HCT116 (cell line): ENCODE measurements at regions not wholly inside any gene's neighbourhood (a gene's known extent, or its start where the extent isn't known, plus 50 kb on each side); places are given as distances from the start of the nearest gene placed in this dataset.

Experiments used
- ATAC-seq: fragments of 200-7000 bp; cut with Tn5 transposase; 2 replicates; pipeline ENCODE4 v1.9.1; 2020; ENCODE audit warnings: mild to moderate bottlenecking, moderate library complexity
- BruUV-seq: library from RNA; stranded (reverse); fragments of 400-500 nt; replicated peaks from 2 replicates; lab custom pipeline; 2021; lab: Mats Ljungman, UMichigan
- CTCF ChIA-PET: fragments of 300-600 bp; sonication (Branson Sonifier 250); formaldehyde crosslinking; loops from one replicate; lab custom pipeline; 2021; ENCODE audit warnings: antibody characterized with exemption; lab: Charles Lee
- POLR2A ChIA-PET: fragments of 300-600, 350-600 bp; sonication (Branson Sonifier 250); formaldehyde crosslinking; loops from one replicate; lab custom pipeline; 2021; ENCODE audit warnings: antibody characterized with exemption; lab: Charles Lee
- RAD21 ChIA-PET, 2 experiments: fragments of 300-600 bp; sonication (Branson Sonifier 250); formaldehyde crosslinking; loops; one replicate each; lab custom pipeline; 2023; ENCODE audit warnings: low total read pairs in 2 of 2; ENCODE audit not compliant: uncharacterized antibody in 2 of 2, unreplicated experiment in 2 of 2, low non-redundant PET in 1 of 2; lab: Charles Lee
- DNase-seq: peaks from one replicate; pipeline ENCODE4 v3.0.0-alpha.2; 2010; ENCODE audit warnings: low read depth, low spot score
- H2AFZ ChIP-seq: fragments of 200-600 bp; shearing (Covaris generic), sonication (generic); 2 replicates; pipeline ENCODE4 v1.6.1; 2017; ENCODE audit warnings: low read depth, mixed run types, mixed read lengths, antibody characterized with exemption, low read length; ENCODE audit not compliant: poor library complexity, severe bottlenecking
- H3K27ac ChIP-seq: 2 replicates; pipeline ENCODE4 v1.5.1; 2012; ENCODE audit warnings: low read depth, low read length
- H3K27me3 ChIP-seq: fragments of 200-600 bp; sonication (generic); 2 replicates; pipeline ENCODE4 v1.6.1; 2016; ENCODE audit warnings: mixed run types, low read length, mixed read lengths; ENCODE audit not compliant: insufficient read depth
- H3K36me3 ChIP-seq, 2 experiments: fragments of 200-500 bp in 1 of 2; fragments of 200-600 bp in 1 of 2; sonication (Bioruptor generic) in 1 of 2; sonication (generic) in 1 of 2; 2 replicates each; pipeline versions ENCODE4 v1.5.1 to v1.6.1; 2014 to 2016; ENCODE audit warnings: low read length in 2 of 2, inconsistent platforms in 1 of 2, mixed read lengths in 1 of 2, mixed run types in 1 of 2; ENCODE audit not compliant: insufficient read depth in 2 of 2, control insufficient read depth in 1 of 2
- H3K4me1 ChIP-seq, 2 experiments: fragments of 200-600 bp in 1 of 2; sonication (generic) in 1 of 2; 2 replicates each; pipeline versions ENCODE4 v1.5.1 to v1.6.1; 2012 to 2017; ENCODE audit warnings: low read length in 2 of 2, inconsistent platforms in 1 of 2, mild to moderate bottlenecking in 1 of 2, mixed read lengths in 1 of 2, mixed run types in 1 of 2, moderate library complexity in 1 of 2; ENCODE audit not compliant: insufficient read depth in 2 of 2, control insufficient read depth in 1 of 2
- H3K4me2 ChIP-seq: fragments of 200-600 bp; sonication (generic); 2 replicates; pipeline ENCODE4 v1.6.1; 2017; ENCODE audit warnings: mixed run types, low read length, mixed read lengths
- H3K4me3 ChIP-seq, 2 experiments: fragments of 200-600 bp in 1 of 2; sonication (generic) in 1 of 2; replicated peaks in 1 of 2; 2 replicates each; pipeline ENCODE4 v1.5.1; 2011 to 2016; ENCODE audit warnings: low read length in 2 of 2, control low read depth in 1 of 2, low read depth in 1 of 2, mild to moderate bottlenecking in 1 of 2, mixed read lengths in 1 of 2, mixed run types in 1 of 2
- H3K79me2 ChIP-seq: fragments of 200-600 bp; sonication (generic); 2 replicates; pipeline ENCODE4 v1.6.1; 2017; ENCODE audit warnings: mild to moderate bottlenecking, mixed run types, low read length, moderate library complexity, mixed read lengths; ENCODE audit not compliant: insufficient read depth
- H3K9ac ChIP-seq: fragments of 200-600 bp; sonication (generic); 2 replicates; pipeline ENCODE4 v1.6.1; 2016; ENCODE audit warnings: low read length, mixed read lengths
- H3K9me2 ChIP-seq: fragments of 200-600 bp; sonication (generic), shearing (Covaris generic); 2 replicates; pipeline ENCODE4 v1.6.1; 2017; ENCODE audit warnings: mixed run types, mild to moderate bottlenecking, moderate library complexity; ENCODE audit not compliant: insufficient read depth
- H3K9me3 ChIP-seq, 2 experiments: fragments of 200-500 bp in 1 of 2; fragments of 200-600 bp in 1 of 2; sonication (Bioruptor generic) in 1 of 2; sonication (generic) in 1 of 2; 2 replicates each; pipeline ENCODE4 v1.6.1; 2014 to 2017; ENCODE audit warnings: low read length in 2 of 2, mixed read lengths in 2 of 2, inconsistent platforms in 1 of 2, low read depth in 1 of 2, mild to moderate bottlenecking in 1 of 2, mixed run types in 1 of 2, moderate library complexity in 1 of 2; ENCODE audit not compliant: control insufficient read depth in 1 of 2, insufficient read depth in 1 of 2
- H4K20me1 ChIP-seq: fragments of 200-600 bp; sonication (generic), shearing (Covaris generic); 2 replicates; pipeline ENCODE4 v1.6.1; 2017; ENCODE audit warnings: mixed run types, mild to moderate bottlenecking, moderate library complexity; ENCODE audit not compliant: insufficient read depth
- EZH2phosphoT487 ChIP-seq: fragments of 200-600 bp; IDR thresholded peaks from 2 replicates; pipeline ENCODE4 v1.6.1; 2018; ENCODE audit warnings: antibody characterized with exemption, borderline replicate concordance
- JUND ChIP-seq: IDR thresholded peaks from 2 replicates; pipeline ENCODE4 v1.6.1; 2012
- RAD21 ChIP-seq: IDR thresholded peaks from 2 replicates; pipeline ENCODE4 v1.6.1; 2012; ENCODE audit warnings: low read depth, mild to moderate bottlenecking
- REST ChIP-seq: IDR thresholded peaks from 2 replicates; pipeline ENCODE4 v1.6.1; 2012; ENCODE audit warnings: low read depth
- SIN3A ChIP-seq: IDR thresholded peaks from 2 replicates; pipeline ENCODE4 v1.6.1; 2012; ENCODE audit warnings: low read depth
- SRF ChIP-seq: IDR thresholded peaks from 2 replicates; pipeline ENCODE4 v1.6.1; 2012; ENCODE audit warnings: low read depth
- TCF7L2 ChIP-seq: IDR thresholded peaks from 2 replicates; pipeline ENCODE4 v1.7.0; 2011; ENCODE audit warnings: borderline replicate concordance, inconsistent platforms; ENCODE audit not compliant: insufficient read depth, insufficient read length; ENCODE audit errors: extremely low read depth
- YY1 ChIP-seq: IDR thresholded peaks from 2 replicates; pipeline ENCODE4 v1.6.1; 2011; ENCODE audit warnings: low read length, low read depth, moderate library complexity, mild to moderate bottlenecking; ENCODE audit not compliant: insufficient replicate concordance; ENCODE audit errors: extremely low read depth
- ZFX ChIP-seq: fragments of 450-650 bp; IDR thresholded peaks from 2 replicates; pipeline ENCODE4 v1.6.1; 2017
- intact Hi-C: fragments of 100-400 bp; cut with micrococcal nuclease; formaldehyde crosslinking; loops from 2 replicates; pipeline ENCODE4 v1.10.0; 2022
- TF ChIP-seq, protein P1 (sequence below), 3 experiments: fragments of 200-600 bp in 1 of 3; sonication (generic) in 1 of 3; IDR thresholded peaks in 2 of 3; conservative IDR thresholded peaks in 1 of 3; 2 replicates each; pipeline ENCODE4 v1.5.1; 2012 to 2017; ENCODE audit warnings: low read depth in 2 of 3, low read length in 2 of 3, antibody characterized with exemption in 1 of 3, borderline replicate concordance in 1 of 3, control low read depth in 1 of 3, mild to moderate bottlenecking in 1 of 3, mixed read lengths in 1 of 3, mixed run types in 1 of 3, moderate library complexity in 1 of 3; ENCODE audit not compliant: insufficient read depth in 1 of 3
- TF ChIP-seq, protein P2 (sequence below): IDR thresholded peaks from 2 replicates; pipeline ENCODE4 v1.6.1; 2011; ENCODE audit warnings: mild to moderate bottlenecking, low read length, moderate library complexity; ENCODE audit not compliant: insufficient replicate concordance; ENCODE audit errors: extremely low read depth
- TF ChIP-seq, protein P3 (sequence below): IDR thresholded peaks from 2 replicates; pipeline ENCODE4 v1.6.1; 2012

DNA sequence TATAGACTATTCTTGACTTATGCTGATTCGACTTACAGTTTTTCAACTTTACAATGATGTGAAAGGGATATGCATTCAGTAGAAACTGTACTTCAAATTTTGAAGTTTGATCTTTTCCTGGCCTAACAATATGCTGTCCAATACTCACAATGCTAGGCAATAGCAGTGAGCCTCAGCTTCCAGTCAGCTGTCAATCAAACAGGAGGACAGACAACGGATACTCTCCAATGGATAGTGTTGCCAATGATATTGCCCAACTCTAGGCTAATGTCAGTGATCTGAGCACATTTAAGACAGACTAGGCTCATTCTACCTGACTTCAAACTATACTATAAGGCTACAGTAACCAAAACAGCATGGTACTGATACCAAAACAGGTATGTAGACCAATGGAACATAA, 55.0 kb upstream of the ZNF280D start:
- H3K4me1 ChIP-seq = no peaks in the 10 kb centered on the region
- no TSS peak for BruUV-seq
- H4K20me1 ChIP-seq = no peaks in the 10 kb centered on the region
- no peak for DNase-seq
- no peak for TF ChIP-seq RAD21
- TF ChIP-seq, protein P1, sequence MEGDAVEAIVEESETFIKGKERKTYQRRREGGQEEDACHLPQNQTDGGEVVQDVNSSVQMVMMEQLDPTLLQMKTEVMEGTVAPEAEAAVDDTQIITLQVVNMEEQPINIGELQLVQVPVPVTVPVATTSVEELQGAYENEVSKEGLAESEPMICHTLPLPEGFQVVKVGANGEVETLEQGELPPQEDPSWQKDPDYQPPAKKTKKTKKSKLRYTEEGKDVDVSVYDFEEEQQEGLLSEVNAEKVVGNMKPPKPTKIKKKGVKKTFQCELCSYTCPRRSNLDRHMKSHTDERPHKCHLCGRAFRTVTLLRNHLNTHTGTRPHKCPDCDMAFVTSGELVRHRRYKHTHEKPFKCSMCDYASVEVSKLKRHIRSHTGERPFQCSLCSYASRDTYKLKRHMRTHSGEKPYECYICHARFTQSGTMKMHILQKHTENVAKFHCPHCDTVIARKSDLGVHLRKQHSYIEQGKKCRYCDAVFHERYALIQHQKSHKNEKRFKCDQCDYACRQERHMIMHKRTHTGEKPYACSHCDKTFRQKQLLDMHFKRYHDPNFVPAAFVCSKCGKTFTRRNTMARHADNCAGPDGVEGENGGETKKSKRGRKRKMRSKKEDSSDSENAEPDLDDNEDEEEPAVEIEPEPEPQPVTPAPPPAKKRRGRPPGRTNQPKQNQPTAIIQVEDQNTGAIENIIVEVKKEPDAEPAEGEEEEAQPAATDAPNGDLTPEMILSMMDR (IDR thresholded peaks at IDR 0.05 in 2 of 3, conservative IDR thresholded peaks at IDR 0.05 in 1 of 3; ENCODE audit: borderline replicate concordance in 1 of 3, insufficient read depth in 1 of 3, low read depth in 2 of 3, low read length in 2 of 3) = no peak
- no peak for TF ChIP-seq SIN3A
- TF ChIP-seq, protein P2, sequence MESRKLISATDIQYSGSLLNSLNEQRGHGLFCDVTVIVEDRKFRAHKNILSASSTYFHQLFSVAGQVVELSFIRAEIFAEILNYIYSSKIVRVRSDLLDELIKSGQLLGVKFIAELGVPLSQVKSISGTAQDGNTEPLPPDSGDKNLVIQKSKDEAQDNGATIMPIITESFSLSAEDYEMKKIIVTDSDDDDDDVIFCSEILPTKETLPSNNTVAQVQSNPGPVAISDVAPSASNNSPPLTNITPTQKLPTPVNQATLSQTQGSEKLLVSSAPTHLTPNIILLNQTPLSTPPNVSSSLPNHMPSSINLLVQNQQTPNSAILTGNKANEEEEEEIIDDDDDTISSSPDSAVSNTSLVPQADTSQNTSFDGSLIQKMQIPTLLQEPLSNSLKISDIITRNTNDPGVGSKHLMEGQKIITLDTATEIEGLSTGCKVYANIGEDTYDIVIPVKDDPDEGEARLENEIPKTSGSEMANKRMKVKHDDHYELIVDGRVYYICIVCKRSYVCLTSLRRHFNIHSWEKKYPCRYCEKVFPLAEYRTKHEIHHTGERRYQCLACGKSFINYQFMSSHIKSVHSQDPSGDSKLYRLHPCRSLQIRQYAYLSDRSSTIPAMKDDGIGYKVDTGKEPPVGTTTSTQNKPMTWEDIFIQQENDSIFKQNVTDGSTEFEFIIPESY = no peak
- TF ChIP-seq REST = no peak
- TF ChIP-seq EZH2phosphoT487 = no peak
- TF ChIP-seq ZFX = no peak
- TF ChIP-seq SRF = no peak
- TF ChIP-seq YY1 = no peak
- no peak for TF ChIP-seq TCF7L2
- TF ChIP-seq, protein P3, sequence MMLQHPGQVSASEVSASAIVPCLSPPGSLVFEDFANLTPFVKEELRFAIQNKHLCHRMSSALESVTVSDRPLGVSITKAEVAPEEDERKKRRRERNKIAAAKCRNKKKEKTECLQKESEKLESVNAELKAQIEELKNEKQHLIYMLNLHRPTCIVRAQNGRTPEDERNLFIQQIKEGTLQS = no peak
- no peak for TF ChIP-seq JUND
- H3K27ac ChIP-seq = no peak overlapping the region
- H3K4me3 ChIP-seq = no peak overlapping the region
- no peak overlapping the region for H3K4me2 ChIP-seq
- no peaks in the 10 kb centered on the region for H3K9me3 ChIP-seq
- no peak for ATAC-seq
- H3K27me3 ChIP-seq = no peaks in the 10 kb centered on the region
- no peak overlapping the region for H3K9ac ChIP-seq
- H3K36me3 ChIP-seq = no peaks in the 10 kb centered on the region
- ChIA-PET POLR2A (no interaction called here), RAD21 (no interaction called here), CTCF (no interaction called here)
- H3K9me2 ChIP-seq = no peaks in the 10 kb centered on the region
- intact Hi-C loops = no loop called here
- no peak overlapping the region for H2AFZ ChIP-seq
- no peaks in the 10 kb centered on the region for H3K79me2 ChIP-seq
